Adrenal gland (tissue), 5 donors: ENCODE measurements at regions not wholly inside any gene's neighbourhood (a gene's known extent, or its start where the extent isn't known, plus 50 kb on each side); places are given as distances from the start of the nearest gene placed in this dataset.

Source experiments
- CTCF ChIP-seq, 6 experiments: fragments of 450-650 bp in 4 of 6; fragments of 200-600 bp in 2 of 6; sonication (generic) in 1 of 6; IDR thresholded peaks; 1 replicate in 5 of 6; 2 replicates in 1 of 6; pipeline versions ENCODE4 v1.5.1 to v1.8.0; 2016 to 2021; ENCODE audit warnings: antibody characterized with exemption in 6 of 6, mild to moderate bottlenecking in 2 of 6, moderate library complexity in 1 of 6
- POLR2A ChIP-seq, 2 donors: fragments of 450-650 bp; IDR thresholded peaks; one replicate each; pipeline ENCODE4 v1.6.1; 2017; ENCODE audit warnings: antibody characterized with exemption in 2 of 2, mild to moderate bottlenecking in 2 of 2, moderate library complexity in 1 of 2
- donor health status: DM: no; HTN: no; CAD: no.

GRCh38 chr18:37658894-37659293, 93.3 kb upstream of the CELF4 start:
- no peak for TF ChIP-seq POLR2A (IDR thresholded peaks at IDR 0.05)
- TF ChIP-seq CTCF (IDR thresholded peaks at IDR 0.05), result no peak
